HepG2 (cell line): ENCODE measurements at regions not wholly inside any gene's neighbourhood (a gene's known extent, or its start where the extent isn't known, plus 50 kb on each side); places are given as distances from the start of the nearest gene placed in this dataset.
"Not testable (repeated sequence)": the region's sequence is repeated elsewhere in the genome, so short reads cannot be mapped to it uniquely, and the experiment has no call there.

Experiments used
- ARID3A ChIP-seq: IDR thresholded peaks from 2 replicates; pipeline ENCODE4 v1.6.1; 2012; ENCODE audit warnings: low read depth, low read length, improper control_type of control experiment
- NFRKB ChIP-seq: fragments of 450-650 bp; IDR thresholded peaks from 2 replicates; pipeline ENCODE4 v1.6.1; 2017
- RARG ChIP-seq: sonication (generic); formaldehyde crosslinking; IDR thresholded peaks from 2 replicates; pipeline ENCODE4 v1.4.0; 2020; ENCODE audit warnings: low read depth, mild to moderate bottlenecking, missing genetic modification reagents
- TCF7L2 ChIP-seq: IDR thresholded peaks from 2 replicates; pipeline ENCODE4 v1.6.1; 2011; ENCODE audit warnings: mild to moderate bottlenecking, low read depth, low read length, moderate library complexity
- ZFP36L2 ChIP-seq: sonication (generic); formaldehyde crosslinking; IDR thresholded peaks from 2 replicates; pipeline ENCODE4 v1.4.0; 2020; ENCODE audit warnings: missing genetic modification reagents

- not testable (repeated sequence) for TF ChIP-seq NFRKB; ARID3A; ZFP36L2 (CRISPR knock-in tag); RARG; TCF7L2
Observed at GRCh38 chr7:113592924-113593323, 325.9 kb downstream of the PPP1R3A start.
